Lower lobe of right lung (tissue), 2 donors: ENCODE measurements at regions not wholly inside any gene's neighbourhood (a gene's known extent, or its start where the extent isn't known, plus 50 kb on each side); places are given as distances from the start of the nearest gene placed in this dataset.

Experiments used
- ATAC-seq, 2 donors: fragments of 200-7000 bp; cut with Tn5 transposase; one replicate each; pipeline ENCODE4 v1.9.1; 2020 to 2022; ENCODE audit warnings: mild to moderate bottlenecking in 2 of 2, moderate library complexity in 2 of 2
- DNase-seq: peaks from one replicate; pipeline ENCODE4 v3.0.0-alpha.2; 2020
- H3K27ac ChIP-seq: fragments of 200-600 bp; one replicate; pipeline ENCODE4 v1.8.0; 2022
- H3K27me3 ChIP-seq: fragments of 200-600 bp; one replicate; pipeline ENCODE4 v1.8.0; 2022; ENCODE audit warnings: low read depth
- H3K36me3 ChIP-seq: fragments of 200-600 bp; one replicate; pipeline ENCODE4 v1.8.0; 2022; ENCODE audit warnings: mild to moderate bottlenecking
- H3K4me1 ChIP-seq: fragments of 200-600 bp; one replicate; pipeline ENCODE4 v1.8.0; 2022
- H3K4me3 ChIP-seq: fragments of 200-600 bp; one replicate; pipeline ENCODE4 v1.8.0; 2022; ENCODE audit warnings: mild to moderate bottlenecking
- H3K9me3 ChIP-seq: fragments of 200-600 bp; one replicate; pipeline ENCODE4 v1.8.0; 2022
- intact Hi-C: fragments of 100-400 bp; cut with DNase I; formaldehyde crosslinking; loops from one replicate; pipeline ENCODE4 v1.11.0; 2022
- TF ChIP-seq, protein P1 (sequence below): fragments of 200-600 bp; IDR thresholded peaks from one replicate; pipeline ENCODE4 v1.8.0; 2022; ENCODE audit warnings: antibody characterized with exemption, mild to moderate bottlenecking
- donor health status: DM: no; HTN: yes; CAD: no; lungs with severe emphysema.

GRCh38 chr6:33955566-33955965, 151.8 kb upstream of the MLN start:
- Histone ChIP-seq H3K4me1 (no peaks in the 10 kb centered on the region), H3K27ac (no peak overlapping the region), H3K4me3 (no peak overlapping the region), H3K36me3 (no peaks in the 10 kb centered on the region), H3K9me3 (no peaks in the 10 kb centered on the region), H3K27me3 (peaks cover 4% of the 10 kb centered on the region)
- TF ChIP-seq, protein P1, sequence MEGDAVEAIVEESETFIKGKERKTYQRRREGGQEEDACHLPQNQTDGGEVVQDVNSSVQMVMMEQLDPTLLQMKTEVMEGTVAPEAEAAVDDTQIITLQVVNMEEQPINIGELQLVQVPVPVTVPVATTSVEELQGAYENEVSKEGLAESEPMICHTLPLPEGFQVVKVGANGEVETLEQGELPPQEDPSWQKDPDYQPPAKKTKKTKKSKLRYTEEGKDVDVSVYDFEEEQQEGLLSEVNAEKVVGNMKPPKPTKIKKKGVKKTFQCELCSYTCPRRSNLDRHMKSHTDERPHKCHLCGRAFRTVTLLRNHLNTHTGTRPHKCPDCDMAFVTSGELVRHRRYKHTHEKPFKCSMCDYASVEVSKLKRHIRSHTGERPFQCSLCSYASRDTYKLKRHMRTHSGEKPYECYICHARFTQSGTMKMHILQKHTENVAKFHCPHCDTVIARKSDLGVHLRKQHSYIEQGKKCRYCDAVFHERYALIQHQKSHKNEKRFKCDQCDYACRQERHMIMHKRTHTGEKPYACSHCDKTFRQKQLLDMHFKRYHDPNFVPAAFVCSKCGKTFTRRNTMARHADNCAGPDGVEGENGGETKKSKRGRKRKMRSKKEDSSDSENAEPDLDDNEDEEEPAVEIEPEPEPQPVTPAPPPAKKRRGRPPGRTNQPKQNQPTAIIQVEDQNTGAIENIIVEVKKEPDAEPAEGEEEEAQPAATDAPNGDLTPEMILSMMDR, result no peak
- ATAC-seq (no peak), DNase-seq (no peak)
- intact Hi-C loops, result no loop called here

GRCh38 chr6:33954453-33954852, 150.7 kb upstream of the MLN start:
- DNase-seq, result no peak
- intact Hi-C loops, result no loop called here

GRCh38 chr6:33953171-33953570, 149.4 kb upstream of the MLN start:
- ATAC-seq, result no peak
- no peak for DNase-seq
- Histone ChIP-seq H3K4me1 (no peaks in the 10 kb centered on the region), H3K9me3 (no peaks in the 10 kb centered on the region), H3K36me3 (no peaks in the 10 kb centered on the region), H3K27ac (no peak overlapping the region), H3K4me3 (no peak overlapping the region), H3K27me3 (no peaks in the 10 kb centered on the region)
- TF ChIP-seq, protein P1, result no peak
- intact Hi-C loops, result no loop called here

More at GRCh38 chr6:33954453-33954852, 150.7 kb upstream of the MLN start:
- Histone ChIP-seq H3K9me3 (no peaks in the 10 kb centered on the region), H3K4me1 (no peaks in the 10 kb centered on the region), H3K27ac (no peak overlapping the region), H3K36me3 (no peaks in the 10 kb centered on the region), H3K4me3 (no peak overlapping the region), H3K27me3 (peaks cover 4% of the 10 kb centered on the region)
- ATAC-seq, result no peak
- TF ChIP-seq, protein P1, result no peak

- no peak overlapping the region for H3K4me3 ChIP-seq
- no peaks in the 10 kb centered on the region for H3K36me3 ChIP-seq
- DNase-seq, result no peak
- no peaks in the 10 kb centered on the region for H3K9me3 ChIP-seq
- TF ChIP-seq, protein P1, result no peak
- no peak overlapping the region for H3K27ac ChIP-seq
- no peaks in the 10 kb centered on the region for H3K4me1 ChIP-seq
- H3K27me3 ChIP-seq, result no peaks in the 10 kb centered on the region
- intact Hi-C loops, result no loop called here
- no peak for ATAC-seq
These were observed 148.2 kb upstream of the MLN start for GRCh38 chr6:33952016-33952415.

GRCh38 chr6:33950891-33951889, 147.4 kb upstream of the MLN start:
- H3K9me3 ChIP-seq, result no peaks in the 10 kb centered on the region
- intact Hi-C loops, result no loop called here
- DNase-seq, result no peak
- H3K27me3 ChIP-seq, result no peaks in the 10 kb centered on the region
- TF ChIP-seq, protein P1, result no peak
- no peak overlapping the region for H3K27ac ChIP-seq
- H3K36me3 ChIP-seq, result no peaks in the 10 kb centered on the region
- ATAC-seq, result no peak
- H3K4me1 ChIP-seq, result no peaks in the 10 kb centered on the region
- H3K4me3 ChIP-seq, result no peak overlapping the region
